Heart left ventricle (tissue), 16 donors: ENCODE measurements at regions not wholly inside any gene's neighbourhood (a gene's known extent, or its start where the extent isn't known, plus 50 kb on each side); places are given as distances from the start of the nearest gene placed in this dataset.

Source experiments
- ATAC-seq, 4 donors: fragments of 200-7000 bp; cut with Tn5 transposase; one replicate each; pipeline ENCODE4 v1.9.1; 2020 to 2022; ENCODE audit warnings: moderate library complexity in 4 of 4, mild to moderate bottlenecking in 3 of 4, moderate number of reproducible peaks in 1 of 4
- DNase-seq, 5 donors: peaks; one replicate each; pipeline ENCODE4 v3.0.0-alpha.2; 2020
- H3K27ac ChIP-seq, 12 donors: fragments of 200-600 bp; sonication (generic) in 4 of 12; one replicate each; pipeline versions ENCODE4 v1.5.0 to v1.8.0; 2016 to 2022; ENCODE audit warnings: mild to moderate bottlenecking in 2 of 12
- H3K27me3 ChIP-seq, 9 donors: fragments of 200-600 bp; sonication (generic) in 2 of 9; one replicate each; pipeline versions ENCODE4 v1.5.1 to v1.8.0; 2016 to 2022; ENCODE audit warnings: mild to moderate bottlenecking in 3 of 9
- H3K36me3 ChIP-seq, 9 donors: fragments of 200-600 bp; sonication (generic) in 2 of 9; one replicate each; pipeline versions ENCODE4 v1.5.0 to v1.8.0; 2018 to 2022; ENCODE audit warnings: mild to moderate bottlenecking in 2 of 9
- H3K4me1 ChIP-seq, 12 donors: fragments of 200-600 bp; sonication (generic) in 4 of 12; one replicate each; pipeline versions ENCODE4 v1.5.0 to v1.8.0; 2016 to 2022; ENCODE audit warnings: mild to moderate bottlenecking in 3 of 12
- H3K4me3 ChIP-seq, 12 donors: fragments of 200-600 bp; sonication (generic) in 4 of 12; one replicate each; pipeline versions ENCODE4 v1.5.0 to v1.8.0; 2017 to 2022; ENCODE audit warnings: mild to moderate bottlenecking in 9 of 12, moderate library complexity in 4 of 12
- H3K9me3 ChIP-seq, 12 donors: fragments of 200-600 bp; sonication (generic) in 4 of 12; one replicate each; pipeline versions ENCODE4 v1.5.0 to v1.8.0; 2016 to 2022; ENCODE audit warnings: mild to moderate bottlenecking in 1 of 12
- CTCF ChIP-seq, 12 donors: fragments of 200-600 bp; sonication (generic) in 4 of 12; IDR thresholded peaks; one replicate each; pipeline versions ENCODE4 v1.5.0 to v1.8.0; 2018 to 2022; ENCODE audit warnings: antibody characterized with exemption in 12 of 12, mild to moderate bottlenecking in 5 of 12
- POLR2A ChIP-seq, 2 donors: fragments of 450-650 bp; IDR thresholded peaks; one replicate each; pipeline ENCODE4 v1.6.1; 2017; ENCODE audit warnings: antibody characterized with exemption in 2 of 2, mild to moderate bottlenecking in 2 of 2, moderate library complexity in 2 of 2
- WGBS, 4 donors: extraction: QIAGEN DNeasy Blood & Tissue Kit in 2 of 4; methylation state at CpG; one replicate each; pipeline versions ENCODE4 v1.1.5 to v1.1.7; 2013 to 2018; 5-methylcytosine and 5-hydroxymethylcytosine counted together
- intact Hi-C, 10 donors: fragments of 100-400 bp; cut with DNase I; formaldehyde crosslinking; loops; one replicate each; pipeline versions ENCODE4 v1.11.1 to v1.14.2; 2022
- donor health status: ischemic (EF 13 %, LVEDD 7.1; RV severe dilation, severe dysfunction).
- donor health status: healthy with polysubstance abuse.
- donor health status: DM: no; HTN: yes; CAD: no.
- donor health status: DM: no; HTN: no; CAD: no.
- donor health status: ischemic (EF 25% LVEDD 6.9; RV normal size, moderate dysfunction).
- donor health status: ischemic (EF 25% LVEDD 5.7; RV mildly dilated, moderate dysfunction).
- donor health status: healthy.
- donor health status: DM: yes; HTN: yes; CAD: no.
- donor health status: ischemic (EF 35%, LVEDD 5.7; RV mildly dilated, moderate dysfunction).
- donor health status: nonischemic (EF 11% LVEDD 7.7; RV severe dilation, severe dysfunction).
- donor health status: DM: yes; HTN: yes; CAD: no.
- donor health status: PGD.
- donor health status: ischemic (EF 29% LVEDD 5.4; RV normal size, mild dysfunction).
- donor health status: nonischemic (EF 23%, LVEDD 6.1; RV moderate dilation, normal function).

GRCh38 chr7:80319461-80319860 is 184.8 kb downstream of the GNAI1 start:
- no peaks in the 10 kb centered on the region for H3K27me3 ChIP-seq
- no peak for DNase-seq
- H3K9me3 ChIP-seq = no peaks in the 10 kb centered on the region
- H3K4me3 ChIP-seq = no peak overlapping the region
- intact Hi-C loops = loop anchor here in 1 of 10 donors (10.0 kb wide), 1 partner anchor 65 kb away; no protein-coding TSS in a partner anchor
- H3K4me1 ChIP-seq = no peaks in the 10 kb centered on the region
- no peak for TF ChIP-seq CTCF (IDR thresholded peaks at IDR 0.05)
- TF ChIP-seq POLR2A (IDR thresholded peaks at IDR 0.05) = no peak
- no peaks in the 10 kb centered on the region for H3K36me3 ChIP-seq
- no peak overlapping the region for H3K27ac ChIP-seq
- no peak for ATAC-seq
- WGBS, 4 donors = 76 to 86% (median 84%) methylated on average over 2 of the region's 2 CpGs

GRCh38 chr7:80318081-80318480 is 183.4 kb downstream of the GNAI1 start:
- H3K9me3 ChIP-seq = no peaks in the 10 kb centered on the region
- no peak overlapping the region for H3K27ac ChIP-seq
- H3K4me3 ChIP-seq = no peak overlapping the region
- intact Hi-C loops = loop anchor here in 1 of 10 donors (10.0 kb wide), 1 partner anchor 63 kb away; no protein-coding TSS in a partner anchor
- TF ChIP-seq CTCF (IDR thresholded peaks at IDR 0.05) (no peak), POLR2A (IDR thresholded peaks at IDR 0.05) (no peak)
- no peaks in the 10 kb centered on the region for H3K27me3 ChIP-seq
- H3K36me3 ChIP-seq = no peaks in the 10 kb centered on the region
- DNase-seq (no peak), ATAC-seq (no peak)
- WGBS, 4 donors = 78 to 87% (median 83%) methylated on average over 3 of the region's 3 CpGs
- H3K4me1 ChIP-seq = no peaks in the 10 kb centered on the region

GRCh38 chr7:80316811-80317210 is 182.2 kb downstream of the GNAI1 start:
- Histone ChIP-seq H3K36me3 (no peaks in the 10 kb centered on the region), H3K27me3 (no peaks in the 10 kb centered on the region), H3K27ac (no peak overlapping the region), H3K4me1 (peaks cover 0 to 8% (median 2%) of the 10 kb centered on the region in 12 donors), H3K9me3 (no peaks in the 10 kb centered on the region), H3K4me3 (no peak overlapping the region)
- TF ChIP-seq POLR2A (IDR thresholded peaks at IDR 0.05) (no peak), CTCF (IDR thresholded peaks at IDR 0.05) (no peak)
- DNase-seq (no peak), ATAC-seq (no peak)
- WGBS, 4 donors = 89 to 96% (median 93%) methylated on average over 2 of the region's 2 CpGs
- intact Hi-C loops = loop anchor here in 1 of 10 donors (10.0 kb wide), 1 partner anchor 62 kb away; no protein-coding TSS in a partner anchor

GRCh38 chr7:80313716-80314115 is 179.1 kb downstream of the GNAI1 start:
- whole genome bisulfite sequencing, 4 donors = 92 to 96% (median 94%) methylated on average over 3 of the region's 3 CpGs
- no peak overlapping the region for H3K27ac ChIP-seq
- peaks cover 0 to 24% (median 5%) of the 10 kb centered on the region in 12 donors for H3K4me1 ChIP-seq
- intact Hi-C loops = loop anchor here in 1 of 10 donors (10.0 kb wide), 1 partner anchor 59 kb away; no protein-coding TSS in a partner anchor
- no peaks in the 10 kb centered on the region for H3K9me3 ChIP-seq
- no peak for DNase-seq
- H3K36me3 ChIP-seq = no peaks in the 10 kb centered on the region
- no peak for TF ChIP-seq CTCF (IDR thresholded peaks at IDR 0.05)
- no peak for TF ChIP-seq POLR2A (IDR thresholded peaks at IDR 0.05)
- no peaks in the 10 kb centered on the region for H3K27me3 ChIP-seq
- no peak for ATAC-seq
- H3K4me3 ChIP-seq = no peak overlapping the region
